ENCODE measurements at regions not wholly inside any gene's neighbourhood (a gene's known extent, or its start where the extent isn't known, plus 50 kb on each side); places are given as distances from the start of the nearest gene placed in this dataset.
"Not testable (repeated sequence)": the region's sequence is repeated elsewhere in the genome, so short reads cannot be mapped to it uniquely, and the experiment has no call there.

GRCh38 chr21:9764294-9764693, 757.1 kb upstream of the TPTE start:
- not testable (repeated sequence) for TF ChIP-seq CTCF (IDR thresholded peaks at IDR 0.05 in 8 of 11, conservative IDR thresholded peaks at IDR 0.05 in 3 of 11); POLR2A (IDR thresholded peaks at IDR 0.05); POLR2AphosphoS5 (IDR thresholded peaks at IDR 0.05)
